NCI-H526 treated with DMSO at 0.1 percent for 48 hours (cell line): ENCODE measurements at regions not wholly inside any gene's neighbourhood (a gene's known extent, or its start where the extent isn't known, plus 50 kb on each side); places are given as distances from the start of the nearest gene placed in this dataset.

Source experiments
- DNase-seq: peaks from one replicate; lab custom pipeline; 2025; lab: John Stamatoyannopoulos, UW

- no peak for DNase-seq
These were observed 121.8 kb upstream of the OBI1 start for GRCh38 chr13:78780708-78781107.

DNA sequence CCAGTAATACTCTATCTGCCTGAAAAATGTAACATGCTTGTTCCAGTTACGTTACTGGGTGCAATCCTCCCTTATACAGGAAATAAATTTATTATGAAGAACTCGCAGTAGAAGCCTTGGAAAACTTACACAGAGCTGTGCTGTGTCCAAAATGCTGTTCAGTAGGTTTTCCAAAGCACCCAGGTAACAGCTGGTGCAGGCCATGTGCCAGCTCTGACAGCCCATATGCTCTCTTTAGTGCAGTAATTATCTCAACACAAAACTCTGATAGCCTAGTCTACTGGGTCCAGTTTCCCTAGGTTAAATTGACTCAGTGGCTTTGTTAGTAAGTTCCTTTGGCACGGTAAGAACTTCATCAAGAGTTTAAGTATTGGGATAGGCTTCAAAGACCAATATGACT, 120.7 kb upstream of the OBI1 start:
- no peak for DNase-seq

- peak; percentile 72 for DNase-seq
These were observed 119.0 kb upstream of the OBI1 start for GRCh38 chr13:78777976-78778375.

- DNase-seq, result no peak
These were observed 118.4 kb upstream of the OBI1 start for GRCh38 chr13:78777396-78777795.

DNA sequence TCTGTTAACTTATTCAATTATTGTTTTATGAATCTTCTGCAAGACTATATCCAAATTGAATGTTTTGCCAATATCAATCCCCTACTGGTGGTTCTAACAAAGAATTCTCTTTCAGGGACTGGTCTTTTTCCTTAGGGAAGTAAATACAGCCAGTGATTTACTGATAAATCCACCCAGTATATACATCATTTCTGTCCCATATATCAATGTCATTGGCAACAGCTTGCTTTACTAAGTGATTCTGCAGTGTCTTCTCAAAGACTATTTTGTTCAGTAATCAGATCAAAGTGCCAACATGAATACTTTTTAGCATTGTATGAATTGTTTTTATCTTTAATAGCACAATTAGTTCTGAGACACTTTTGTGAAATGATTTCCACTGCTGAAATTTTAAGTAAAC, 114.0 kb upstream of the OBI1 start:
- DNase-seq, result no peak

GRCh38 chr13:78770601-78771000, 111.6 kb upstream of the OBI1 start:
- no peak for DNase-seq

DNA sequence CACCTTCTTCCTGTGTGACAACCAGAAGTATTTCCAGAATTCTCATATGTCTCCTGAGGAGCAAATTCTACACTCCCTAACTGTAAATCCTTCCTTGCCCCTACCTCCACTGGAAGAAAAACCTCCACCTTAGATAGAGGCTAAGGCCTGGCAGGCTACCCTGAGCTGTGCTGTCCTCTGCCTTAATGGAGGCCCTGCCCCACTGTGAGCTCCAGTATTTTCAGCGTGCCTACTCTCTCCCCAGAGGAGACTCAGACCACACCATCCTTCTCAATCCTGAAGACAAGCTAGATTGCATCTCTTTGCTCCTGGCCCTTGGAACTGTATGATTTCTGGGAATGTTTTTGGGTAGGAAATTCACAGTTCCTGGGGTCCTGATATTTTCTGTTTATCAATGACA, 110.0 kb upstream of the OBI1 start:
- no peak for DNase-seq

DNA sequence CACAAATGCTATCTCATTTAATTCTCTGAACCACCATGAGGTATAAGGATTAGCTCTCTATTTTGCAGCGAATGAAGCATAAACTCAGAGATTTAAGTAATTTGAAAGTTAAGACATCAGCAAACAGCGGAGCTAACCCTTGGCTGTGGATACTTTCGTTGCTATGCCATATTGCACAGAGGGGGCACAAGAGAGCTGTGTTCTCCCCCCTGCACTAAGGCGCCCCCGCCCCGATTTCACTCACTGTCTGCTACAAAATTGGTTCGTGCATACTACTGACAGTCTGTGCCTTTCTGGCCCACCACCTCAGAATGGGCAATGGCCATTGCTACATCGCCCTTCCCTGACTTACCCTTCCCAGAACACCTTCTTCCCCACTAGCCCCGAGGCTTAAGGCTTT, 105.7 kb upstream of the OBI1 start:
- DNase-seq, result no peak

DNA sequence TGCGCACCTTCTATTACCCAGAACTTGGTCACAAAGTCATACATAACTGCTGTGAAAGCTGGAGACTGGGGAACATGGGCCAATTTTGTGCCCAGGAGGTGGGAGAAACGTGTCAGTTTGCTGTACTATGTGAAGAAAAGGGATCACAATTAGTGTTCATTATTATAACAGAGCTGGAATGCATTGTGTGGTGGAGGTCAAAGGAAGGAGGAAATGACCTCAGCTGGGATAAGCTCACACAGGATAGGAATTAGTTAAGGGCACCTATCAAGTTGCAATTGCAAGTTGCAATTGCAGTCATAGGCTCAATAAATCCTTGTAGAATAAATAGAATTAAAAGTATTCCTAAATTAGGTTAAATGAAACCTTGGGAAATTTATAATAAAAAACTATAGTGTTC, 103.9 kb upstream of the OBI1 start:
- DNase-seq, result no peak

DNA sequence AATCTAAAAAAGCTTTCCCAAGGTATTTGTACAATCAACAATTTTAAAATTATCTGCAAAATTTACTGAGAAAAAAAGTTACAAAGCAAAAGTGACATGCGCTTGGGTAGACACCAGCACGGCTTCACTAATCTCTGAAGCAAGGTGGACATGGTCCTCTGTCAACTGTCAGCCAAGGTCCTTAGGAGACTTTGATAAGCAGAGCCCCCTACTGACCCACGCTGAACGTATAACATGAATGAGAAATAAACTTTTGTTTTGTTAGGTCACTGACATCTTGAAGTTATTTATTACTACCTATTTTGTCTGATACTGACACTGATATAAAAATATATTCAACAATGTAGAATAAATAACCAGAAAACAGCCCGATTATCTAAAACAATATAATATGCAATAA, 100.7 kb upstream of the OBI1 start:
- DNase-seq, result no peak

GRCh38 chr13:78758549-78758948, 99.6 kb upstream of the OBI1 start:
- no peak for DNase-seq

- DNase-seq, result no peak
These were observed 94.5 kb upstream of the OBI1 start for GRCh38 chr13:78753435-78753834.

DNA sequence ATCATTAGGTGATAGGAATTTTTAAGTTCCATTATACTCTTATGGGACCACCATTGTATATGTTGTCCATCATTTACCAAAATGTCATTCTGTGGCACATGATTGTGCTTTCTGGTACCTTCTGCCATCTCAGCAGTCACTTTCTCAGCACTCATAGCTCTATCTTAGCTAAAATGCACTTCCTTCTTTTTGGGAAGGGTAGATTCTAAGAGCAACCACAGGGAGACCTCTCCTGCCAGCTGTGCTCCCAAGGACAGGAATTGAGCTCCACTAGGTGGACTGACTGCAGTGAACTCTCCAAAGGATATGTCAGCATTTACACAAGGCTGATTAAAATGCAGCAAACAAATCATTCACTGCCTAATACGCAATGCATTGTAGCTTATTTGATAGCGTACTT, 91.8 kb upstream of the OBI1 start:
- DNase-seq, result no peak

- no peak for DNase-seq
These were observed 85.0 kb upstream of the OBI1 start for GRCh38 chr13:78743973-78744372.

DNA sequence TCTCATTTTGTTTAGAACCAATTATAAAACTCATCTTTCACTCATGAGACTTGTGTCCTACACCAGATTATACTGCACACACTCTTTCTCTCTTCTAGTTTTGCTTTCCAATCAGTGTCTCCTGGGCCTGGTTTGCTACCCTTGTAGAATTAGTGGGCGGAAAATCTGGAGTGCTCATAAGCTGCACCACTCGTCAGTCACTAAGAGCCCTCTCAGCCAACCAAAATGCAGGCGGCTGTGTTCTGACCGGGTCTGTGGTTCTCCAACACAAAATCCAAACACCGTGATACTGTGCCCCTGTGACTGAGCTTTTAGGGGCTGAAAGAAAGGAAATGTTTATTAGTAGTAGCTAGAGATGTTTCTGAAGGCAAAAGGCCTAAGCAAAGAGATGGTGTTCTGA, 83.7 kb upstream of the OBI1 start:
- DNase-seq, result no peak

GRCh38 chr13:78736142-78736541, 77.2 kb upstream of the OBI1 start:
- no peak for DNase-seq

DNA sequence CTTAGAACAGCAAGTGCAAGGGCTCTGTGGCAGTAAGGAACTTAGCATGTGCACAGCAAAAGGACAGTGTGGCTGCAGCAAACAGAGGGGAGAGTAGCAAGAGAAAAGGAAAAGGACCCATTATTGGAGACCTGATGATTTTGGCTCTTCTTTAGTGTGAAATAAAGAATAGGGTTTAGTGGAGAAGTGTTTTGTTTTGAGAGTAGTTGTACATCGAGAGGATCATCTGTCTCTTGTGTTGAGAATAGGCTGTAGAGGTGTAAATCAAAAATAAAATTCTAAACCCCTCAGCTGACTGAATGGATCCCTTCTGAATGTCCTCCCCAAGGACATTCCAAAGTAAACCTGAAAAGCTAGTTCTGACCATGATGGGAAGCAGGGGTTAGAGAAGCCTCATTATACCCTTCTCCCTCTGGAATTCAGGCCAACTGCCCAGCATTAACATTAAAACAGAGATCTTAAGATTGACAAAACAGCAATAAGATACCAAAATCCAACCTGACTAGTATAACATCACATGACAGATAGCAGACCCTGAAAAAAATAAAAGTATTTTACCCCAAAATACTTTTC, 73.6 kb upstream of the OBI1 start:
- no peak for DNase-seq

DNA sequence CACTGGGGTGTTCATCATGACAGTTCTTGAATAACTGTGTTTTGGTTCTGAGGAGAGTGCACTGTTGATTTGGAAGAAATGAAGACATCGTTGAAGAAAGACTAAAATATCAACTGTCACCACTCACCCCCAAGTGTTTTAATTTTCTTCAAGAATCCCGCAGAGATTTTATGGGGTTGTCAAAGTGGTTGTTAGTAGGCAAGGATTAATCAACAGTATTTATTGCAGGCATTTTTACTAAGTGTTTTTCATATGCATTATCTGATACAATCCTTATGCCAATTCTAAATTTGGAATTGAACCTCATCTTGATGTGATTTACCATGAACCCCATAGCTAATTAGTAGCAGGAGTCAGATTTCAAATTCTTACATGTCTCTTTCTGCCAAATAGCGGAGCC, 63.7 kb upstream of the OBI1 start:
- no peak for DNase-seq

DNA sequence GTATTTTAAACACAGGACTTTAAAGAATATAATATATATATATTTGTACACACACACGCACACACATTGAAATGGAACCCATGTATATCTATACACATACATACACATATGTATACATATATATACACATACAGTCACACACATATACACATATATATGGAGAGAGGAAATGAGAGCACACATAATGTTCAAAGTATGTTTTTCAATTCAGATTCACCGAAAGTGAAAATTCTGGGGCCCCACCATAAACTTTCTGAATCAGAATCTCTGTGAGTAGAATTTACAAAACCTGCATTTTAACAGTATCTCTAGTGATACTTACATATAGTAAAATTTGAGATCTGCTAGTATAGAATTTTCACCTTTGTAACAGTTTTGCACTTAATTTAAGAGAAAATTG, 60.4 kb upstream of the OBI1 start:
- no peak for DNase-seq

DNA sequence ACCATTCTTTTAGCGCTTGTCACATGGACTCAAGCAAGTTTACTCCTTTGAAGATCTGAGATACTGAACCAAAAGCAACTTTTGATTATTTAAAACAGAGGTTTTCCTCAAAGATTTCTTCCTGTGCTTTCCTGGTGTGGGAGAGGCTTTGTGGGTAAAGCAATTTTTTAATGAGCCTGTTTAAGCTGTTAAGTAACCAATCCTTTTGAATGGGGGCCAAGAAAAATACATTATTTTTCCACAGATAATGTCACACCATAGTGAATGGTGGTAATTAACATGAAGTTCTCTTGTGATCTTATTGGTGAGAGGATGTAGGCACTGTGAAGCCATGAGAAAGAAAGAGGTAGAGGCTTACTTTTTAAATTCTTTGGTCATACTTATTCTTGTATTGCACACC, 55.8 kb upstream of the OBI1 start:
- no peak for DNase-seq

GRCh38 chr13:78712831-78713230, 53.9 kb upstream of the OBI1 start:
- DNase-seq, result no peak

- DNase-seq, result no peak
These were observed 50.1 kb upstream of the OBI1 start for GRCh38 chr13:78709028-78709427.
